PC-3 (cell line): ENCODE measurements at regions not wholly inside any gene's neighbourhood (a gene's known extent, or its start where the extent isn't known, plus 50 kb on each side); places are given as distances from the start of the nearest gene placed in this dataset.

Experiments
- ATAC-seq: fragments of 200-7000 bp; cut with Tn5 transposase; 2 replicates; pipeline ENCODE4 v1.9.1; 2020; ENCODE audit warnings: mild to moderate bottlenecking, moderate library complexity
- BruUV-seq: library from RNA; stranded (reverse); fragments of 400-500 nt; replicated peaks from 2 replicates; lab custom pipeline; 2021; lab: Mats Ljungman, UMichigan
- CTCF ChIA-PET: fragments of 300-600 bp; sonication (Branson Sonifier 250); formaldehyde crosslinking; loops from one replicate; lab custom pipeline; 2022; ENCODE audit warnings: antibody characterized with exemption; lab: Charles Lee
- POLR2A ChIA-PET: fragments of 300-600 bp; sonication (Branson Sonifier 250); formaldehyde crosslinking; loops from one replicate; lab custom pipeline; 2022; ENCODE audit warnings: antibody characterized with exemption; ENCODE audit not compliant: unreplicated experiment; lab: Charles Lee
- DNase-seq: peaks from one replicate; pipeline ENCODE4 v3.0.0-alpha.2; 2015
- H2AFZ ChIP-seq: fragments of 300-600 bp; sonication (generic); 2 replicates; pipeline ENCODE4 v1.6.0; 2016; ENCODE audit warnings: antibody characterized with exemption, low read length
- H3F3A ChIP-seq: fragments of 300-600 bp; sonication (generic); one replicate; pipeline ENCODE4 v1.6.0; 2017; ENCODE audit warnings: antibody characterized with exemption, low read length, control low read depth, mild to moderate bottlenecking; ENCODE audit not compliant: unreplicated experiment
- H3K27ac ChIP-seq: fragments of 300-600 bp; sonication (generic); 2 replicates; pipeline ENCODE4 v1.5.1; 2016; ENCODE audit warnings: mild to moderate bottlenecking, low read length
- H3K27me3 ChIP-seq: fragments of 300-600 bp; sonication (generic); 2 replicates; pipeline ENCODE4 v1.6.1; 2016; ENCODE audit warnings: low read length, mixed read lengths
- H3K36me3 ChIP-seq: fragments of 300-600 bp; sonication (generic); 2 replicates; pipeline ENCODE4 v1.6.1; 2016; ENCODE audit warnings: low read depth, mixed run types, low read length, mixed read lengths
- H3K4me1 ChIP-seq: fragments of 300-600 bp; sonication (generic); 2 replicates; pipeline ENCODE4 v1.5.1; 2016; ENCODE audit warnings: low read length; ENCODE audit not compliant: insufficient read depth
- H3K4me2 ChIP-seq: fragments of 300-600 bp; sonication (generic); 2 replicates; pipeline ENCODE4 v1.6.0; 2016; ENCODE audit warnings: low read length
- H3K4me3 ChIP-seq: fragments of 300-600 bp; sonication (generic); 2 replicates; pipeline ENCODE4 v1.5.1; 2016; ENCODE audit warnings: mild to moderate bottlenecking, low read length, mixed read lengths
- H3K79me2 ChIP-seq: fragments of 300-600 bp; sonication (generic); 2 replicates; pipeline ENCODE4 v1.6.1; 2017; ENCODE audit warnings: low read length, mixed read lengths
- H3K9ac ChIP-seq: fragments of 300-600 bp; sonication (generic); 2 replicates; pipeline ENCODE4 v1.6.0; 2016; ENCODE audit warnings: mild to moderate bottlenecking, low read length
- H3K9me2 ChIP-seq: fragments of 300-600 bp; sonication (generic); replicated peaks from 2 replicates; pipeline ENCODE4 v1.6.1; 2016; ENCODE audit warnings: mixed run types, low read length, mixed read lengths
- H3K9me3 ChIP-seq: fragments of 300-600 bp; sonication (generic); 2 replicates; pipeline ENCODE4 v1.6.1; 2016; ENCODE audit warnings: low read length, mixed read lengths
- H4K20me1 ChIP-seq: fragments of 300-600 bp; sonication (generic); 2 replicates; pipeline ENCODE4 v1.6.1; 2016; ENCODE audit warnings: low read length, mixed read lengths
- EZH2 ChIP-seq: fragments of 300-600 bp; sonication (generic); IDR thresholded peaks from one replicate; pipeline ENCODE4 v1.6.1; 2017; ENCODE audit warnings: antibody characterized with exemption, mild to moderate bottlenecking, low read length; ENCODE audit not compliant: unreplicated experiment
- EZH2phosphoT487 ChIP-seq: fragments of 300-600 bp; sonication (generic); IDR thresholded peaks from 2 replicates; pipeline ENCODE4 v1.6.1; 2018; ENCODE audit warnings: mild to moderate bottlenecking, antibody characterized with exemption, low read length, borderline replicate concordance
- intact Hi-C: fragments of 100-400 bp; cut with micrococcal nuclease; formaldehyde crosslinking; loops from 2 replicates; pipeline ENCODE4 v1.9.0; 2023
- TF ChIP-seq, protein P1 (sequence below): fragments of 300-600 bp; sonication (generic); conservative IDR thresholded peaks from 2 replicates; pipeline ENCODE4 v1.5.1; 2017; ENCODE audit warnings: antibody characterized with exemption, low read depth, mild to moderate bottlenecking, low read length

DNA sequence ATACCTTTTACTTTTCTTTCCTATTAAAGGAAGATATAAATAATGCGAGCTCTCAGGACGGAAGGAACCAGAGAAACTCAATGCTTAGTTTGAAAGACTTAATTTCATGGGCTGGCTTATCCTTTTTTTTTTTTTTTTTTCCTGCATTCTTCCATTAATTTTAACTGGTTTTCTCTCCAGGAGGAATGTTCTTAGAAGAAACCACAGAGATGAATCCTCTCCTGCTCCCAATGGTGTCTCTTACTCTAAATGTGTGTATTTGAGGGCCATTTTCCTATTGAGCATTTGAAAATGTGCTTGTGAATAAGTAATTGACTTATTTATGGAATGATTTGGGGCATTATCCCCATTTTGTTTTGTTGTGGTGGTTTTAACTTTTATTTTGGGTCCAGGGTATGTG lies 494.9 kb downstream of the FOXO1 start:
- Histone ChIP-seq H3K4me2 (no peak overlapping the region), H3K9ac (no peak overlapping the region), H3F3A (no peaks in the 10 kb centered on the region), H3K9me3 (no peaks in the 10 kb centered on the region), H3K4me1 (peaks cover 17% of the 10 kb centered on the region; the same call in 1 of the 2 replicates), H3K79me2 (no peaks in the 10 kb centered on the region), H4K20me1 (no peaks in the 10 kb centered on the region), H3K27ac (no peak overlapping the region), H3K9me2 (0 out of 2 replicates have a peak, but pooled peaks cover 3% of the 10 kb centered on the region), H3K27me3 (no peaks in the 10 kb centered on the region), H3K36me3 (no peaks in the 10 kb centered on the region), H3K4me3 (no peak overlapping the region), H2AFZ (no peak overlapping the region)
- BruUV-seq = no TSS peak
- CTCF ChIA-PET = interaction anchor here (0.6 kb wide), 1 partner anchor 421 kb away, joined by 6 read pairs; no protein-coding TSS in a partner anchor
- DNase-seq = no peak
- intact Hi-C loops = no loop called here
- TF ChIP-seq, protein P1, sequence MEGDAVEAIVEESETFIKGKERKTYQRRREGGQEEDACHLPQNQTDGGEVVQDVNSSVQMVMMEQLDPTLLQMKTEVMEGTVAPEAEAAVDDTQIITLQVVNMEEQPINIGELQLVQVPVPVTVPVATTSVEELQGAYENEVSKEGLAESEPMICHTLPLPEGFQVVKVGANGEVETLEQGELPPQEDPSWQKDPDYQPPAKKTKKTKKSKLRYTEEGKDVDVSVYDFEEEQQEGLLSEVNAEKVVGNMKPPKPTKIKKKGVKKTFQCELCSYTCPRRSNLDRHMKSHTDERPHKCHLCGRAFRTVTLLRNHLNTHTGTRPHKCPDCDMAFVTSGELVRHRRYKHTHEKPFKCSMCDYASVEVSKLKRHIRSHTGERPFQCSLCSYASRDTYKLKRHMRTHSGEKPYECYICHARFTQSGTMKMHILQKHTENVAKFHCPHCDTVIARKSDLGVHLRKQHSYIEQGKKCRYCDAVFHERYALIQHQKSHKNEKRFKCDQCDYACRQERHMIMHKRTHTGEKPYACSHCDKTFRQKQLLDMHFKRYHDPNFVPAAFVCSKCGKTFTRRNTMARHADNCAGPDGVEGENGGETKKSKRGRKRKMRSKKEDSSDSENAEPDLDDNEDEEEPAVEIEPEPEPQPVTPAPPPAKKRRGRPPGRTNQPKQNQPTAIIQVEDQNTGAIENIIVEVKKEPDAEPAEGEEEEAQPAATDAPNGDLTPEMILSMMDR = no peak
- TF ChIP-seq EZH2phosphoT487 = no peak
- TF ChIP-seq EZH2 = no peak
- POLR2A ChIA-PET = no interaction called here
- no peak for ATAC-seq

DNA sequence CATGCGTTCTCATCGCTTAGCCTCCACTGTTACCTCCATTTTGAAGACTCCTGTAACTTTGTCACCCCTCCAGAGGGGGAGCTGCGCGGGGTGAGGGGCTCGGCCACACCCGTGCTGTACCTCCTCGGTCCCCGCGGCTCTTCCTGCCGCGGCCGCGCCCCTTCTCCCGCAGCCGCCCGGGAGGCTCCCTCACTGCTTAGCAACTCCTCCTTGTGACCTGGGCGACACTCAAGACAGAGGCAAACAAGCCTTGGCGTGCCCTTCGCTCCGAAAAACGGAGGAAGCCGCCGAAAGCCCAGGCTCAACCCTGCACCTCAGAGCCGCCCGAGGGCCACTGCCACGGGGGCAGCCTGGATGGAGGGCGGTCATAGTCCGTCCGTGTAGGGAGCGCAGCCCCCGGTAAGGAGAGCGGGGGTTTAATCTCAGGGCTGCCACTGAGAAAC lies 494.3 kb downstream of the FOXO1 start:
- Histone ChIP-seq H4K20me1 (no peaks in the 10 kb centered on the region), H3K4me1 (peaks cover 17% of the 10 kb centered on the region; the same call in 1 of the 2 replicates), H3K36me3 (no peaks in the 10 kb centered on the region), H3F3A (no peaks in the 10 kb centered on the region), H3K9me2 (0 out of 2 replicates have a peak, but pooled peaks cover 3% of the 10 kb centered on the region), H3K9me3 (no peaks in the 10 kb centered on the region), H2AFZ (no peak overlapping the region), H3K79me2 (no peaks in the 10 kb centered on the region), H3K27ac (no peak overlapping the region), H3K4me2 (no peak overlapping the region), H3K4me3 (no peak overlapping the region), H3K9ac (no peak overlapping the region), H3K27me3 (no peaks in the 10 kb centered on the region)
- ATAC-seq (no peak), DNase-seq (no peak)
- BruUV-seq = no TSS peak
- TF ChIP-seq, protein P1 = no peak
- TF ChIP-seq EZH2phosphoT487 (no peak), EZH2 (no peak)
- ChIA-PET CTCF (no interaction called here), POLR2A (no interaction called here)
- intact Hi-C loops = no loop called here

DNA sequence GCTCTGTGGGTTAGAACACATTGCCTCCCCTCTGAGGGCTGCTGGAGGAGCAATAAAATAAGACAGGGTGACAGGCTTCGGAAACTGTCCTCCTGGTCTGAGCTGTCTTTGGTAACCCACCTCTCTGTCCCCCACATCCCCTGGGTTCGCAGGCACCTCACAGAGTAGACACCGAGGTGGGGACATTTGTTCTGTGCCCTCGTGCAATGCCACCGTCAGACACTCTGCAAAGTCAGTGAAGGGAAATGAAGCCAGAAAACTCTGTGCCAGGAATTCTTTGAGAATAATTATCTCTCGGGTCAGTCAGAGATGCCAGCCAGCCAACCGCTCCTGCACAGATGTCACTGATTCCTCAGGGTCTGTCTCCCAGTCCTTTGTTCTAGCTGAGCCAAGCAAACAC lies 493.6 kb downstream of the FOXO1 start:
- TF ChIP-seq EZH2phosphoT487 (no peak), EZH2 (no peak)
- TF ChIP-seq, protein P1 = no peak
- Histone ChIP-seq H3K36me3 (no peaks in the 10 kb centered on the region), H4K20me1 (no peaks in the 10 kb centered on the region), H3K9me3 (no peaks in the 10 kb centered on the region), H3K79me2 (no peaks in the 10 kb centered on the region), H3K4me2 (no peak overlapping the region), H3K27ac (no peak overlapping the region), H3K4me1 (peaks cover 17% of the 10 kb centered on the region; the same call in 1 of the 2 replicates), H2AFZ (no peak overlapping the region), H3K9ac (no peak overlapping the region), H3K4me3 (no peak overlapping the region), H3K27me3 (no peaks in the 10 kb centered on the region), H3F3A (no peaks in the 10 kb centered on the region), H3K9me2 (0 out of 2 replicates have a peak, but pooled peaks cover 3% of the 10 kb centered on the region)
- no peak for ATAC-seq
- no TSS peak for BruUV-seq
- CTCF ChIA-PET = no interaction called here
- POLR2A ChIA-PET = no interaction called here
- DNase-seq = no peak
- intact Hi-C loops = no loop called here
